ENCODE measurements at regions not wholly inside any gene's neighbourhood (a gene's known extent, or its start where the extent isn't known, plus 50 kb on each side); places are given as distances from the start of the nearest gene placed in this dataset.

GRCh38 chr4:169823685-169824084 is 65.9 kb upstream of the HPF1 start (continued):
- TF ChIP-seq BRF2 (CRISPR knock-in tag; IDR thresholded peaks at IDR 0.05) (no peak), ZNF724P (CRISPR knock-in tag; IDR thresholded peaks at IDR 0.05; ENCODE audit: borderline replicate concordance) (no peak), RAD21 (CRISPR knock-in tag; IDR thresholded peaks at IDR 0.05) (no peak), NAIF1 (CRISPR knock-in tag; IDR thresholded peaks at IDR 0.05; ENCODE audit: borderline replicate concordance) (no peak), HNF1B (CRISPR knock-in tag; IDR thresholded peaks at IDR 0.05) (no peak), AKAP8 (CRISPR knock-in tag; IDR thresholded peaks at IDR 0.05) (no peak), YEATS4 (CRISPR knock-in tag; IDR thresholded peaks at IDR 0.05; ENCODE audit: borderline replicate concordance) (no peak), U2AF1 (optimal IDR thresholded peaks at IDR 0.05; ENCODE audit: low read depth, low read length) (no peak), MED8 (CRISPR knock-in tag; IDR thresholded peaks at IDR 0.05; ENCODE audit: insufficient replicate concordance) (no peak), FLYWCH1 (CRISPR knock-in tag; IDR thresholded peaks at IDR 0.05) (no peak), TBP (CRISPR knock-in tag; IDR thresholded peaks at IDR 0.05) (no peak), FOXO4 (CRISPR knock-in tag; conservative IDR thresholded peaks at IDR 0.05) (no peak), ZNF629 (CRISPR knock-in tag; conservative IDR thresholded peaks at IDR 0.05) (no peak), ZNF20 (CRISPR knock-in tag; IDR thresholded peaks at IDR 0.05) (no peak), ZKSCAN5 (CRISPR knock-in tag; IDR thresholded peaks at IDR 0.05) (no peak), ZNF572 (CRISPR knock-in tag; IDR thresholded peaks at IDR 0.05) (no peak), CC2D1A (CRISPR knock-in tag; IDR thresholded peaks at IDR 0.05) (no peak), ZNF235 (CRISPR knock-in tag; IDR thresholded peaks at IDR 0.05; ENCODE audit: borderline replicate concordance) (no peak), PAXIP1 (CRISPR knock-in tag; conservative IDR thresholded peaks at IDR 0.05) (no peak), ARID2 (CRISPR knock-in tag; IDR thresholded peaks at IDR 0.05; ENCODE audit: borderline replicate concordance) (no peak), PAWR (CRISPR knock-in tag; IDR thresholded peaks at IDR 0.05; ENCODE audit: borderline replicate concordance) (no peak), RORA (CRISPR knock-in tag; IDR thresholded peaks at IDR 0.05) (no peak), E2F1 (CRISPR knock-in tag; IDR thresholded peaks at IDR 0.05) (no peak), KDM5A (IDR thresholded peaks at IDR 0.05; ENCODE audit: borderline replicate concordance, low read length) (no peak)

Measured in HepG2 (cell line).